GM12872 (cell line): ENCODE measurements at regions not wholly inside any gene's neighbourhood (a gene's known extent, or its start where the extent isn't known, plus 50 kb on each side); places are given as distances from the start of the nearest gene placed in this dataset.

Experiments used
- CTCF ChIP-seq: IDR thresholded peaks from 3 replicates; pipeline ENCODE4 v1.5.1; 2011; ENCODE audit warnings: low read depth, mild to moderate bottlenecking, low read length, moderate library complexity; ENCODE audit not compliant: insufficient read depth

GRCh38 chr10:52965509-52965908, 192.9 kb upstream of the MBL2 start:
- TF ChIP-seq CTCF: no peak

GRCh38 chr10:52961323-52961722, 188.7 kb upstream of the MBL2 start:
- TF ChIP-seq CTCF: no peak

GRCh38 chr10:52959810-52960209, 187.2 kb upstream of the MBL2 start:
- no peak for TF ChIP-seq CTCF

- TF ChIP-seq CTCF: no peak
Observed at GRCh38 chr10:52956861-52957260, 184.3 kb upstream of the MBL2 start.

- no peak for TF ChIP-seq CTCF
Observed at GRCh38 chr10:52956461-52956860, 183.9 kb upstream of the MBL2 start.

- no peak for TF ChIP-seq CTCF
Observed at GRCh38 chr10:52955337-52955736, 182.8 kb upstream of the MBL2 start.

GRCh38 chr10:52954407-52954806, 181.8 kb upstream of the MBL2 start:
- TF ChIP-seq CTCF: no peak
